GM21786 (cell line): ENCODE measurements at regions not wholly inside any gene's neighbourhood (a gene's known extent, or its start where the extent isn't known, plus 50 kb on each side); places are given as distances from the start of the nearest gene placed in this dataset.
"Not testable (repeated sequence)": the region's sequence is repeated elsewhere in the genome, so short reads cannot be mapped to it uniquely, and the experiment has no call there.

Source experiments
- ATAC-seq: cut with Tn5 transposase; IDR thresholded peaks from one replicate; pipeline ENCODE4 v1.9.1; 2021; ENCODE audit not compliant: unreplicated experiment

GRCh38 chr9:107793541-107793940 lies 304.0 kb upstream of the KLF4 start:
- no peak for ATAC-seq

DNA sequence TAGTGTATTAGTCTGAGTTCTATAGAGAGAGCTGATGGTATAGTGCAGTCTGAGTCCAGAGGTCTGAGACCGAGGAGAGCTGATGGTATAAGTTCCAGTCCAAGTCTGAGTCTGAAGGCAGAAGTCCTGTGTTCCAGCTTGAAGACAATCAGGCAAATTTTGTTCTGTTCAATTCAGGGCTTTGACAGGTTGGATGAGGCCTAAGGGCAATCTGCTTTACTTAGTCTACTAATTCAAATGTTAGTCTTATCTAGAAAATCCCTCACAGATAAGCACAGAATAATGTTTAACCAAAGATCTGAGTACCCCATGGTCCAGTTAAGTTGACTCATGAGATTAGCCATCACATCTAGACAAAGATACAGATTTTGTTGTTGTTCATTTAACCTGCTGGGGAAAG lies 303.0 kb upstream of the KLF4 start:
- ATAC-seq: no peak

- ATAC-seq: no peak
These were observed 302.4 kb upstream of the KLF4 start for GRCh38 chr9:107792006-107792405.

DNA sequence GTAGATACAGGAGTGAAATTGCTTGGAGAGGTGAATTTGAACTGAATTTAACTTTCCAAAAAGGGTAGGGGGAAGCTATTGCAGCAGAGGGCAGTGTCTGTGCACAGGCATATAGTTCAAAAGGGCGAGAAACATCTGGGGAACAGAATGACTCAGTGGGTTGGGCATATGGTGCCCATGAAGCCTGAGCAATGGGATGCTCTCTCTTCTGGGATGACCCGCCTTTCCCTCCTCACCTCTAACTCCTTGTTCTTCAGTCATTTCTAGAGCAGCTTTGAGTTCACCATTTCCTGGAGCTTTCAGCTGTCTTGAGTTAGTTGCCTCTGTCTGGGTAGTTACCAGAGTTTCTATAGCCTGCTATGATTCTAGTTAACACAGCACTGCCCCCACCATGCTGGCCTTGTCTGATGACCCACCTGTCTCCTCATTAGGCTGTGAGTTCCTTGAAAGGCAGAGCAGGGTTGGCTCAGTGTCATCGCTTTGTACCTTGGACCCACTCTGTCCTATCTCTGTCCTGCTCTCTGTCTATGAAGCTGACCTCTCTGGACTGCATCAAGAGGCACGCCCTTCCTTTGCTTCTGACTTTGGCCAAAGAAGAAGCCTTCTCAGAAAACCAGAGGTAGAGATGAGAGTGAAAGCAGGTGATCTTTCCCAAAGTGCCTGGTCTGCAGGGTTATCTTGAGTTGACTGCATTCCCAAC lies 299.6 kb upstream of the KLF4 start:
- ATAC-seq: no peak

DNA sequence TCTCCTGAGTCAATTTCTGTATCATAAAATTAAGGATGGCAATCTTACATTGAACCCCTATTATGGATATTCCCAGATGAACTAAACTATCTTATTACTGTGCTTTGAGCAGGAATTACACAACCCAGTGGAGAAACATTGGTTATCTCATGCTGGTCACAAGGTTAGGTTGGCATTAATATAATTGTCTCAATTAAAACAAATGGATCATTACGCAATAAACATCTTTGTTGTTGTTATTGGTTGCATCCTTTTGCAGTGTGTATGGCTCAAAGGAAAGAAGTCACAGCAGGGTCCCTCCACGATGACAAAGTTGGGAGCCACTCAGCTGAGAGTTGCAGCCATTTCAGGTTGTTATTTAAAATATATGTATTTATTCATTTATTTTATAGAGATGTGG lies 297.0 kb upstream of the KLF4 start:
- no peak for ATAC-seq

GRCh38 chr9:107784235-107784958 lies 294.8 kb upstream of the KLF4 start:
- no peak for ATAC-seq

DNA sequence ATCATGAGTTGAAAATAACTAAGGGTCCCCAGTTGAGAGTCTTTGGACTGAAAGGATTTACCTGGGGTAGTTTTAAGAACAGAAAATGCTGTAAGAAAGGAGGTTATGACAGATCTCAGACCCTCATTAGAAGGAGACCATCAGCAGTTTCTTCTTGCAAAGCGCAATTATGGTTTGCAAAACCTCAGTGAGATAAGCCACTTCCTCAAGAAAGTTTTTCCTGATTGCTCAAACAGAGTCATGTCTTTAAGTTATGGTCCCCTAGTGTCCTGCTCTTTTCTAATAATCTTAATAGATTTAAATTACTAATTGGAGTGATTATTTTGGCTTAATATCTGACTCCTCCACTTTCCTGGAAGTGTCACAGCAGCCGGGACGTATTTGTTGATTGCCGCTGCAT lies 293.2 kb upstream of the KLF4 start:
- ATAC-seq: no peak

- no peak for ATAC-seq
These were observed 292.8 kb upstream of the KLF4 start for GRCh38 chr9:107782381-107782780.

DNA sequence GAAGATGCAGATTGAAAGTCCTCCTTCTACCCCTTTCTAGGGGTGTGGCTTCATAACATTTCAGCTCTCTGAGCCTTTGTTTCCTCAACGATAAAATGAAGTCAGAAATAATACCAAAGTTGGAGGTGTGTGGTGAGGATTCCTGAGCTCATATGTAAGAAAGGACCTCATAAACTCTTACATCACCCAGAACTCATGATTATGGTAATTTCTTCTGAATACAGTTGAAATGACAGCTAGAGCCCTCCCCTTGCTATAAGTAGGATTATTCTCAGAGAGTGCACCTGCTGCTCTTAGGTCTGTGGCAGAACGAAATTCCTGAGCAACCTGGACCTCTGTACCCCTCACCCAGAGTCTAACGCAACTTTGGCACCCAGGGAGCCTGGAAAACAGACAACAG lies 291.4 kb upstream of the KLF4 start:
- no peak for ATAC-seq

DNA sequence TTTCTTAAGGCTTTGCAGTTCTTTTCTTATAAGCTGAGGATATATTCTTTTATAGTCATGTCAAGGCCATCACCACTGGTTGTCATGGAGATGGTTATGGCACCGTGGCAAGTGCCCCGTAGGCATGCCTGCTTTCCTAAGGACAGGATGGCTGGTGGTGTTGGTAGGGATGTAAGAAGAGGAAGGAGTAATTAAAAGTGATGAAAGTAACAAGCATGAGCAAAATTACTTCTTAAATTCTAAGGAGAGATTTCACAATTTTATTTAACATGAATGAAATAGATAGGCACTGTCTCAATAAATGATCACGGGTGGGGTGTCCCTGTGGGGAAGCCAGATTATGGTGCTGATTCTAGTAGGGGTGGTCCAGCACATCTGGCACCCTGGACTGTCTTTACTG lies 290.2 kb upstream of the KLF4 start:
- ATAC-seq: no peak

GRCh38 chr9:107778661-107779060 lies 289.1 kb upstream of the KLF4 start:
- no peak for ATAC-seq

DNA sequence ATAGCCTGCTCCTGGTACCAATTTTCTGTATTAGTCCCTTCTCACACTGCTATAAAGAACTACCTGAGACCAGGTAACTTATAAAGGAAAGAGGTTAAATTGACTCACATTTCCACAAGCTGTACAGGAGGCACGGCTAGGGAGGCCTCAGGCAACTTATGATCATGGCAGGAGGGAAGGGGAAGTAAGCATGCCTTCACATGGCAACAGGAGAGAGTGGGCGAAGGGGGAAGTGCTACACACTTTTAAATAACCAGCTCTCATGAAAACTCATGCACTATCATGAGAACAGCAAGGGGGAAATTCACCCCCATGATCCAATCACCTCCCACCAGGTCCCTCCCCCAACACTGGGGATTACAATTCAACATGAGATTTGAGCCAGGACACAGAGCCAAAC lies 284.5 kb upstream of the KLF4 start:
- not testable (repeated sequence) for ATAC-seq

- no peak for ATAC-seq
These were observed 283.4 kb upstream of the KLF4 start for GRCh38 chr9:107772988-107773387.

- ATAC-seq: no peak
These were observed 281.1 kb upstream of the KLF4 start for GRCh38 chr9:107770716-107771115.

DNA sequence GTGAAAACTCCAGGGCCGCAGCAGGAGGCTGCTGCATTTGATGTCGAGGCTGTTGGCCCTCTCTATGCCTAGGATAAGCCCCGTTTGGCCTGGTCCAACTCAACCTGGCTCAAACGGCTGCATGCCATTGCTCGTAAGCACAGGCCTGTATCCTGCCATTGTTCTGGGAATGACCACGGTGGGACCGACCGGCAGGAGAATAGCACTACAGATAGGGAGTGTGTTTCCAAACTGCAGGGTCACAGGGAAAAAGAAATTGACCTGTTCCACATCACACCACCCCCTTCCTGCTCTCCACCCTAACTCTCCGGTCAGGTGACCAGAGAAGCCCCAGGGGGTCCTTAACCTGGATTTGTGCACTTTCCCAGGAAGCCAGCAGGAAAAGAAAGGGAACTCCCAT lies 278.7 kb upstream of the KLF4 start:
- no peak for ATAC-seq

GRCh38 chr9:107767711-107768110 lies 278.1 kb upstream of the KLF4 start:
- ATAC-seq: no peak

- ATAC-seq: not testable (repeated sequence)
These were observed 273.9 kb upstream of the KLF4 start for GRCh38 chr9:107763469-107763868.

GRCh38 chr9:107761307-107761706 lies 271.7 kb upstream of the KLF4 start:
- ATAC-seq: no peak

- ATAC-seq: no peak
These were observed 271.1 kb upstream of the KLF4 start for GRCh38 chr9:107760469-107761242.

- no peak for ATAC-seq
These were observed 270.2 kb upstream of the KLF4 start for GRCh38 chr9:107759823-107760166.

- ATAC-seq: peak; percentile 69
These were observed 269.6 kb upstream of the KLF4 start for GRCh38 chr9:107759009-107759822.
